ENCODE measurements at regions not wholly inside any gene's neighbourhood (a gene's known extent, or its start where the extent isn't known, plus 50 kb on each side); places are given as distances from the start of the nearest gene placed in this dataset.

DNA sequence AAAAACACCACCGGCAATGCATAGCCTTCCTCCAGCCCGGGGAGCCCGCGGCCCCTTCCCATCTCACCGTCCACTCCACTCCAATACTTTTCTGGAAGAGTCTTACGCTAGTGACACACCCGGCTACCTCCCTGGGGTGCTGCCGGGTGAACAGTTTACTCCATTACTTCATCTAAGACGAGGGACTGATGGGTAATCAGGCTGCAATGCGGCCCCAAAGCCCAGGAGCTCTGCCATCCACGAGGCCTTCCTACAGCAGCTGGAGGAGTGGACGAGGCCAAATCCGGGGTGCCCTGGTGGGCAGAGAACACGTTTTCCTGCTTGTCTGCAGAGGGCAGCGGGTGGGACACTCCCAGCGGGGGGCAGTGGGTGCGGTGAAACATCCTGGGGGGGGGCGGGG, 356.2 kb upstream of the SHH start:
- Histone ChIP-seq H3K4me1 (ENCODE audit: insufficient read depth, low read length) (no peaks in the 10 kb centered on the region), H3K4me3 (ENCODE audit: insufficient read depth, low read length) (no peak overlapping the region), H3K79me2 (ENCODE audit: insufficient read depth, low read length) (no peaks in the 10 kb centered on the region), H4K20me1 (ENCODE audit: insufficient read depth, low read length) (no peaks in the 10 kb centered on the region), H3K27me3 (ENCODE audit: insufficient read depth, low read length) (no peaks in the 10 kb centered on the region), H3K36me3 (ENCODE audit: insufficient read depth, low read length) (no peaks in the 10 kb centered on the region), H3K27ac (ENCODE audit: low read depth, low read length) (no peak overlapping the region), H3K4me2 (ENCODE audit: insufficient read depth, low read length) (no peak overlapping the region), H3K9me3 (ENCODE audit: low read depth, low read length) (no peaks in the 10 kb centered on the region), H2AFZ (ENCODE audit: low read length) (no peak overlapping the region)
- TF ChIP-seq, protein P1, sequence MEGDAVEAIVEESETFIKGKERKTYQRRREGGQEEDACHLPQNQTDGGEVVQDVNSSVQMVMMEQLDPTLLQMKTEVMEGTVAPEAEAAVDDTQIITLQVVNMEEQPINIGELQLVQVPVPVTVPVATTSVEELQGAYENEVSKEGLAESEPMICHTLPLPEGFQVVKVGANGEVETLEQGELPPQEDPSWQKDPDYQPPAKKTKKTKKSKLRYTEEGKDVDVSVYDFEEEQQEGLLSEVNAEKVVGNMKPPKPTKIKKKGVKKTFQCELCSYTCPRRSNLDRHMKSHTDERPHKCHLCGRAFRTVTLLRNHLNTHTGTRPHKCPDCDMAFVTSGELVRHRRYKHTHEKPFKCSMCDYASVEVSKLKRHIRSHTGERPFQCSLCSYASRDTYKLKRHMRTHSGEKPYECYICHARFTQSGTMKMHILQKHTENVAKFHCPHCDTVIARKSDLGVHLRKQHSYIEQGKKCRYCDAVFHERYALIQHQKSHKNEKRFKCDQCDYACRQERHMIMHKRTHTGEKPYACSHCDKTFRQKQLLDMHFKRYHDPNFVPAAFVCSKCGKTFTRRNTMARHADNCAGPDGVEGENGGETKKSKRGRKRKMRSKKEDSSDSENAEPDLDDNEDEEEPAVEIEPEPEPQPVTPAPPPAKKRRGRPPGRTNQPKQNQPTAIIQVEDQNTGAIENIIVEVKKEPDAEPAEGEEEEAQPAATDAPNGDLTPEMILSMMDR (IDR thresholded peaks at IDR 0.05; ENCODE audit: extremely low read depth, low read depth, low read length), result no peak
- no peak for DNase-seq (ENCODE audit: insufficient read length, low spot score, missing footprints)

DNA sequence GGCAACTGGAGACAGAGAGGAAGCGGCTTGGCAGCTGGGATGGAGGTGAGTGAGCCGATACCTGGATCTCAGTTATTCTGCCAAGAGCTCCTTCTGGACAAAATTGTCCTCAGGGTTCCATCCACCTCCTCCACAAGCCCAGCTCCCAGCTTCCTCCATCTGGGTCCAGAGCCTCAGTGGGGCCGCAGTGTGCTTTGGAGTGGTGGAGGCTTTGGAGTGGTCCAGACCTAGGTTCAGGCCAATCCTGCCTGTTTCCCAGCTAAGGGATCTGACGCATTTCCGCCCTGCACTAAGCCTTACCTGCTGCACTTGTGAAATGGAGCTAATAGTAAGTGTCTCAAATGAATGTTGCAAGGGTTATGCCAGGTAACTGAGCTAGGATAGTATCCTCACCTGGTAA, 355.7 kb upstream of the SHH start:
- Histone ChIP-seq H3K27ac (ENCODE audit: low read depth, low read length) (no peak overlapping the region), H3K4me2 (ENCODE audit: insufficient read depth, low read length) (no peak overlapping the region), H3K36me3 (ENCODE audit: insufficient read depth, low read length) (no peaks in the 10 kb centered on the region), H3K27me3 (ENCODE audit: insufficient read depth, low read length) (no peaks in the 10 kb centered on the region), H2AFZ (ENCODE audit: low read length) (no peak overlapping the region), H3K4me1 (ENCODE audit: insufficient read depth, low read length) (no peaks in the 10 kb centered on the region), H3K9me3 (ENCODE audit: low read depth, low read length) (no peaks in the 10 kb centered on the region), H3K4me3 (ENCODE audit: insufficient read depth, low read length) (no peak overlapping the region), H4K20me1 (ENCODE audit: insufficient read depth, low read length) (no peaks in the 10 kb centered on the region), H3K79me2 (ENCODE audit: insufficient read depth, low read length) (no peaks in the 10 kb centered on the region)
- DNase-seq (ENCODE audit: insufficient read length, low spot score, missing footprints), result no peak
- TF ChIP-seq, protein P1 (IDR thresholded peaks at IDR 0.05; ENCODE audit: extremely low read depth, low read depth, low read length), result no peak

DNA sequence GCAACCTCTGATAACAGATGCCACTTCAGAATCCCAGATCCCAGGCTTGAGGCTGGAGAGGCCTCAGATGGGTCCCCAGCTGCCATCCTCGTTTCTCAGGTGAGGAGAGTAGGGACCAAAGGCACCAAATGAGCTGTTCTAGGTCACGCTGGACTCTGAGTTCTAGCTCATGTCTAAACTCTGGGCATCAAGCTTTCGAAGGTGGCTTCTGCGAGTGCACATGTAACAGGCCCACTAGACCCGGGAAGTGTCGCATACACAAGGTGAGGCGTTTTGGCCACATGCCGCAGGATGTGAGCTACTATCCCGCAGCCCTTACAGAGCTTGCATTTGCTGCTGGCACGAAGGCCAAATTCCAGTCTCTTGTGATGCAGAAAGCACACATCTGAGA, 355.1 kb upstream of the SHH start:
- no peaks in the 10 kb centered on the region for H3K9me3 ChIP-seq (ENCODE audit: low read depth, low read length)
- TF ChIP-seq, protein P1 (IDR thresholded peaks at IDR 0.05; ENCODE audit: extremely low read depth, low read depth, low read length), result no peak
- DNase-seq (ENCODE audit: insufficient read length, low spot score, missing footprints), result no peak
- H3K36me3 ChIP-seq (ENCODE audit: insufficient read depth, low read length), result no peaks in the 10 kb centered on the region
- no peaks in the 10 kb centered on the region for H4K20me1 ChIP-seq (ENCODE audit: insufficient read depth, low read length)
- no peak overlapping the region for H2AFZ ChIP-seq (ENCODE audit: low read length)
- H3K4me2 ChIP-seq (ENCODE audit: insufficient read depth, low read length), result no peak overlapping the region
- no peak overlapping the region for H3K4me3 ChIP-seq (ENCODE audit: insufficient read depth, low read length)
- no peaks in the 10 kb centered on the region for H3K79me2 ChIP-seq (ENCODE audit: insufficient read depth, low read length)
- no peaks in the 10 kb centered on the region for H3K4me1 ChIP-seq (ENCODE audit: insufficient read depth, low read length)
- no peak overlapping the region for H3K27ac ChIP-seq (ENCODE audit: low read depth, low read length)
- no peaks in the 10 kb centered on the region for H3K27me3 ChIP-seq (ENCODE audit: insufficient read depth, low read length)

DNA sequence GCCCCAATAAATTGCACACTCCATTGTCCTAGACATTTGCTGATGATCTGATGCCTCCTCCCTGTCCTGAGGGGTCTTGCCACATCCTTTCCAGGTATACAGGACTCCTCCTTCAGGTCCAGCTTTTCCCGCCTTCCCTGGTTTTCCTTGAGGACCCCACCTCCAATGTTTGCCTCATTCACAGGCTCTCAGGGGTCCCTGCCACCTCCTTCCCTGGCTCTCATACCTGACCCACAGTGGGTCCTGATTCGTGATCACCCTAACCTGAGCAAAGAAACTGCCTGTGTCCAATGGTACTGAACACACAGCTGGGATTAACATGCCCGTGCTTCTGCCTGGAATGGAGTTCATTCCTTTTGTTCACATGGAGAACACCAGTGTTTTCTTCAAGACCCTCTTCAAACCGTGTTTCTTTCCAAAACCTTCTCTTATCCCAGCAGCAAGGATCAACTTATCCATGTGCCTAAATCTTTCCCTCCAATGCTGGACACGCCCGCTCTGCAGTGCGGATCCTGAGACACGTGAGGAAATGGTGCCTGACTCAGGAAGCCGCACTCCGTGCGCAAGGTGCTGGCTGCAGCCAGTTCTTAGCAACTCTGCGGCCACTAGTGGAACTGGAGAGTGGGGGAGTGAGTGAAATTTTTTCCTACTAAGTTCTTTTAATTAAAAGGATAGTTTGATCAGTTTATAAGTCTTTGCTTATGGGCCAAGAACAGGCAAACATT, 354.6 kb upstream of the SHH start:
- TF ChIP-seq, protein P1 (IDR thresholded peaks at IDR 0.05; ENCODE audit: extremely low read depth, low read depth, low read length), result no peak
- Histone ChIP-seq H3K4me1 (ENCODE audit: insufficient read depth, low read length) (no peaks in the 10 kb centered on the region), H4K20me1 (ENCODE audit: insufficient read depth, low read length) (no peaks in the 10 kb centered on the region), H3K27me3 (ENCODE audit: insufficient read depth, low read length) (no peaks in the 10 kb centered on the region), H3K4me3 (ENCODE audit: insufficient read depth, low read length) (no peak overlapping the region), H3K36me3 (ENCODE audit: insufficient read depth, low read length) (no peaks in the 10 kb centered on the region), H3K4me2 (ENCODE audit: insufficient read depth, low read length) (no peak overlapping the region), H3K9me3 (ENCODE audit: low read depth, low read length) (no peaks in the 10 kb centered on the region), H2AFZ (ENCODE audit: low read length) (no peak overlapping the region), H3K27ac (ENCODE audit: low read depth, low read length) (no peak overlapping the region), H3K79me2 (ENCODE audit: insufficient read depth, low read length) (no peaks in the 10 kb centered on the region)
- DNase-seq (ENCODE audit: insufficient read length, low spot score, missing footprints), result no peak

Data from osteoblast (primary cell).